ENCODE measurements at regions not wholly inside any gene's neighbourhood (a gene's known extent, or its start where the extent isn't known, plus 50 kb on each side); places are given as distances from the start of the nearest gene placed in this dataset.

DNA sequence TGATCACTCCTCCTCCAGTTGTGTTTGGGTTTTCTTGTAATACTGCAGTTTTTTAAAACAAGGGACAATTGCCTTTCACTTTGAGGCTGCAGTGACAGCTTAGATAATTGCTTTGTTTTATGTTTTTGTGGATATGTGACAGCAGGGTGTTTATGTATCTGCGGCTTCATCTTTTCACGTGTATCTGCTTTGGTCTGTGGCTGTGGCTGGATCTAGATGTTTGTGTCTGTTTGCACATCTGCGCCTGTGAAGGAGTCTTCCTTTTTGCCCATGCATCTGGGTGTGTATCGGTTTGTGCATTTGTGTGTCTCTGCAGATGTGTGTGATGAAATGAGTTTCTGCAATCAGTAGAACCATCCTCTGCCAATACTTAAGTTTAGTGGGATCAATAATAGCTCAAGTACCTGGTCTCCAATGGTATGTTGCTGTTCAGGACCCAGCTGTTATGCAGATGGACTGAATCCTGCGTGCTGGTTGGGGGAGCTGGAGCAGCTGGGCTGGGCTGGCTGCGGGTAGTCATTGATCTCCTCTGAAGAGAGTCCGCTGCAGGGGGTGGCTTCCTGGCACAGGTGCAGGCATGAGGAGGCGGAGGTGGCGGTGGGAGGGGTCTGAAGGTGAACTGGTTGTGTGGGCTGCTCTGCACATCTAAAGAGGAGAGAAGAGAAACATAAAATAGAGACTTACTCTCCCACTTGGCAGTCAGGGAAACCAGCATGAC is 390.3 kb downstream of the SH2D1A start:
- no peak overlapping the region for H3K4me2 ChIP-seq (replicated peaks; ENCODE audit: extremely low read depth, low read length, poor library complexity, severe bottlenecking)
- no peaks in the 10 kb centered on the region for H3K36me3 Mint-ChIP-seq
- H3K4me3 ChIP-seq (replicated peaks in 1 of 3; ENCODE audit: low read depth in 2 of 3, low read length in 3 of 3), result no peak overlapping the region
- no peak overlapping the region for H3K27ac ChIP-seq (ENCODE audit: low read depth in 1 of 2, low read length in 2 of 2)
- no peaks in the 10 kb centered on the region for H3K9me3 ChIP-seq (replicated peaks in 1 of 2; ENCODE audit: control insufficient read depth in 1 of 2, insufficient read depth in 1 of 2, low read length in 2 of 2)
- TF ChIP-seq CTCF (IDR thresholded peaks at IDR 0.05), result no peak
- WGBS (ENCODE audit: insufficient coverage), result 92% methylated on average over 2 of the region's 9 CpGs
- no peaks in the 10 kb centered on the region for H3K79me2 ChIP-seq (ENCODE audit: insufficient read depth, low read length)
- intact Hi-C loops (cut with micrococcal nuclease), result no loop called here
- H3K4me3 Mint-ChIP-seq, result no peak overlapping the region
- no peaks in the 10 kb centered on the region for H3K4me1 ChIP-seq (ENCODE audit: control insufficient read depth in 1 of 2, insufficient read depth in 2 of 2, low read length in 2 of 2)
- no peak for DNase-seq
- H2AFZ ChIP-seq (ENCODE audit: insufficient read depth, low read depth, low read length, poor library complexity, severe bottlenecking), result no peak overlapping the region
- no peaks in the 10 kb centered on the region for H3K9me3 Mint-ChIP-seq
- no peaks in the 10 kb centered on the region for H3K27me3 ChIP-seq (ENCODE audit: control insufficient read depth in 2 of 2, insufficient read depth in 2 of 2, low read length in 2 of 2)
- no peak overlapping the region for H3K9ac ChIP-seq (ENCODE audit: insufficient read depth, low read length, poor library complexity, severe bottlenecking)
- H4K20me1 ChIP-seq (ENCODE audit: insufficient read depth, low read length), result no peaks in the 10 kb centered on the region
- no peak overlapping the region for H3K27ac Mint-ChIP-seq
- H3K4me1 Mint-ChIP-seq, result no peaks in the 10 kb centered on the region
- no peaks in the 10 kb centered on the region for H3K36me3 ChIP-seq (replicated peaks in 1 of 2; ENCODE audit: control insufficient read depth in 1 of 2, insufficient read depth in 2 of 2, low read length in 2 of 2)
- H3K27me3 Mint-ChIP-seq (ENCODE audit: low read depth in 3 of 3), result peaks cover 0 to 1% (median 0%) of the 10 kb centered on the region in 3 donors

- DNase-seq, result no peak
- no CpG with 5 or more reads among the region's 4 CpGs for WGBS (ENCODE audit: insufficient coverage)
- no peak overlapping the region for H3K27ac ChIP-seq (ENCODE audit: low read depth in 1 of 2, low read length in 2 of 2)
- Mint-ChIP-seq H3K27ac (no peak overlapping the region), H3K36me3 (no peaks in the 10 kb centered on the region), H3K9me3 (no peaks in the 10 kb centered on the region), H3K4me3 (no peak overlapping the region), H3K27me3 (ENCODE audit: low read depth in 3 of 3) (peaks cover 0 to 1% (median 0%) of the 10 kb centered on the region in 3 donors), H3K4me1 (no peaks in the 10 kb centered on the region)
- no peaks in the 10 kb centered on the region for H3K36me3 ChIP-seq (replicated peaks in 1 of 2; ENCODE audit: control insufficient read depth in 1 of 2, insufficient read depth in 2 of 2, low read length in 2 of 2)
- no peak overlapping the region for H2AFZ ChIP-seq (ENCODE audit: insufficient read depth, low read depth, low read length, poor library complexity, severe bottlenecking)
- H3K4me3 ChIP-seq (replicated peaks in 1 of 3; ENCODE audit: low read depth in 2 of 3, low read length in 3 of 3), result no peak overlapping the region
- H3K4me2 ChIP-seq (replicated peaks; ENCODE audit: extremely low read depth, low read length, poor library complexity, severe bottlenecking), result no peak overlapping the region
- TF ChIP-seq CTCF (IDR thresholded peaks at IDR 0.05), result no peak
- no peaks in the 10 kb centered on the region for H4K20me1 ChIP-seq (ENCODE audit: insufficient read depth, low read length)
- no peaks in the 10 kb centered on the region for H3K9me3 ChIP-seq (replicated peaks in 1 of 2; ENCODE audit: control insufficient read depth in 1 of 2, insufficient read depth in 1 of 2, low read length in 2 of 2)
- no peak overlapping the region for H3K9ac ChIP-seq (ENCODE audit: insufficient read depth, low read length, poor library complexity, severe bottlenecking)
- no peaks in the 10 kb centered on the region for H3K4me1 ChIP-seq (ENCODE audit: control insufficient read depth in 1 of 2, insufficient read depth in 2 of 2, low read length in 2 of 2)
- intact Hi-C loops (cut with micrococcal nuclease), result no loop called here
- H3K79me2 ChIP-seq (ENCODE audit: insufficient read depth, low read length), result no peaks in the 10 kb centered on the region
- no peaks in the 10 kb centered on the region for H3K27me3 ChIP-seq (ENCODE audit: control insufficient read depth in 2 of 2, insufficient read depth in 2 of 2, low read length in 2 of 2)
These were observed 391.4 kb downstream of the SH2D1A start for GRCh38 chrX:124737771-124738170.

All from CD14-positive monocyte (primary cell).